WTC11 (cell line): ENCODE measurements at regions not wholly inside any gene's neighbourhood (a gene's known extent, or its start where the extent isn't known, plus 50 kb on each side); places are given as distances from the start of the nearest gene placed in this dataset.

Experiments used
- ATAC-seq: fragments of 200-7000 bp; cut with Tn5 transposase; 2 replicates; pipeline ENCODE4 v1.10.0; 2021; ENCODE audit warnings: mild to moderate bottlenecking, moderate library complexity
- CTCF ChIA-PET: fragments of 300-600 bp; sonication (Branson Sonifier 250); formaldehyde crosslinking; loops from one replicate; lab custom pipeline; 2021; ENCODE audit warnings: antibody characterized with exemption; lab: Charles Lee
- POLR2A ChIA-PET: fragments of 350-600 bp; sonication (Branson Sonifier 250); formaldehyde crosslinking; loops from one replicate; lab custom pipeline; 2021; ENCODE audit warnings: antibody characterized with exemption; lab: Charles Lee
- DNase-seq: peaks from one replicate; pipeline ENCODE4 v3.0.0; 2021; ENCODE audit warnings: low spot score
- H3K27ac Mint-ChIP-seq: 2 replicates; pipeline ENCODE4 v1.8.0; 2021; ENCODE audit warnings: mixed read lengths
- H3K27me3 Mint-ChIP-seq: 2 replicates; pipeline ENCODE4 v1.8.0; 2021; ENCODE audit warnings: low read depth, mild to moderate bottlenecking, moderate library complexity, mixed read lengths
- H3K36me3 Mint-ChIP-seq: 2 replicates; pipeline ENCODE4 v1.8.0; 2021; ENCODE audit warnings: mixed read lengths
- H3K4me1 Mint-ChIP-seq: 2 replicates; pipeline ENCODE4 v1.8.0; 2022; ENCODE audit warnings: mixed read lengths
- H3K4me3 Mint-ChIP-seq: 2 replicates; pipeline ENCODE4 v1.8.0; 2021; ENCODE audit warnings: mild to moderate bottlenecking, moderate library complexity, mixed read lengths
- H3K9me3 Mint-ChIP-seq: 2 replicates; pipeline ENCODE4 v1.8.0; 2021; ENCODE audit warnings: mixed read lengths
- ARID4B ChIP-seq: sonication (generic); formaldehyde crosslinking; IDR thresholded peaks from 2 replicates; pipeline ENCODE4 v1.8.0; 2023; ENCODE audit warnings: missing genetic modification reagents, mild to moderate bottlenecking, borderline replicate concordance
- ATF1 ChIP-seq: sonication (generic); formaldehyde crosslinking; IDR thresholded peaks from 2 replicates; pipeline ENCODE4 v1.8.1; 2023; ENCODE audit warnings: mild to moderate bottlenecking, moderate library complexity, missing genetic modification reagents
- CBFB ChIP-seq: sonication (generic); formaldehyde crosslinking; IDR thresholded peaks from 2 replicates; pipeline ENCODE4 v1.8.1; 2022; ENCODE audit warnings: mild to moderate bottlenecking, low read depth, missing genetic modification reagents
- CREB1 ChIP-seq: sonication (generic); formaldehyde crosslinking; IDR thresholded peaks from 2 replicates; pipeline ENCODE4 v1.8.0; 2023; ENCODE audit warnings: mild to moderate bottlenecking, missing genetic modification reagents
- ERG ChIP-seq: fragments of 250-450 bp; sonication (Bioruptor Pico); IDR thresholded peaks from 2 replicates; pipeline ENCODE4 v1.8.0; 2021; ENCODE audit warnings: mild to moderate bottlenecking
- FOXJ3 ChIP-seq: sonication (generic); formaldehyde crosslinking; IDR thresholded peaks from 2 replicates; pipeline ENCODE4 v1.9.0; 2021; ENCODE audit warnings: missing genetic modification reagents, mild to moderate bottlenecking, borderline replicate concordance
- GABPB1 ChIP-seq: sonication (generic); formaldehyde crosslinking; IDR thresholded peaks from 2 replicates; pipeline ENCODE4 v1.8.1; 2023; ENCODE audit warnings: mild to moderate bottlenecking, missing genetic modification reagents
- GTF2I ChIP-seq: fragments of 250-450 bp; sonication (Bioruptor Pico); conservative IDR thresholded peaks from 2 replicates; pipeline ENCODE4 v1.4.0; 2021; ENCODE audit warnings: mild to moderate bottlenecking
- HMGA2 ChIP-seq: fragments of 250-450 bp; sonication (Bioruptor Pico); IDR thresholded peaks from 2 replicates; pipeline ENCODE4 v1.4.0; 2021; ENCODE audit warnings: mild to moderate bottlenecking, moderate library complexity
- IRF2 ChIP-seq: sonication (generic); formaldehyde crosslinking; IDR thresholded peaks from 2 replicates; pipeline ENCODE4 v1.8.0; 2022; ENCODE audit warnings: low read depth, missing genetic modification reagents, borderline replicate concordance
- JAZF1 ChIP-seq: fragments of 250-450 bp; sonication (Bioruptor Pico); IDR thresholded peaks from 2 replicates; pipeline ENCODE4 v1.9.0; 2021; ENCODE audit warnings: moderate library complexity, mild to moderate bottlenecking, inconsistent platforms
- JUN ChIP-seq: sonication (generic); formaldehyde crosslinking; IDR thresholded peaks from 2 replicates; pipeline ENCODE4 v1.8.0; 2023; ENCODE audit warnings: mild to moderate bottlenecking, missing genetic modification reagents
- MXD4 ChIP-seq: fragments of 250-450 bp; sonication (Bioruptor Pico); IDR thresholded peaks from 2 replicates; pipeline ENCODE4 v1.8.0; 2021; ENCODE audit warnings: mild to moderate bottlenecking, moderate library complexity, borderline replicate concordance
- MYBL2 ChIP-seq: sonication (generic); formaldehyde crosslinking; IDR thresholded peaks from 2 replicates; pipeline ENCODE4 v1.8.1; 2023; ENCODE audit warnings: mild to moderate bottlenecking, moderate library complexity, missing genetic modification reagents
- NFE2L1 ChIP-seq: sonication (generic); formaldehyde crosslinking; IDR thresholded peaks from 2 replicates; pipeline ENCODE4 v1.8.1; 2023; ENCODE audit warnings: missing genetic modification reagents
- SOX15 ChIP-seq: fragments of 250-450 bp; sonication (Bioruptor Pico); IDR thresholded peaks from 2 replicates; pipeline ENCODE4 v1.9.0; 2021; ENCODE audit warnings: mild to moderate bottlenecking
- SP1 ChIP-seq: sonication (generic); formaldehyde crosslinking; conservative IDR thresholded peaks from 2 replicates; pipeline ENCODE4 v1.8.1; 2022; ENCODE audit warnings: missing genetic modification reagents
- USF2 ChIP-seq: sonication (generic); formaldehyde crosslinking; IDR thresholded peaks from 2 replicates; pipeline ENCODE4 v1.8.1; 2023; ENCODE audit warnings: mild to moderate bottlenecking, missing genetic modification reagents, moderate library complexity
- TF ChIP-seq, protein P1 (sequence below): sonication (generic); formaldehyde crosslinking; IDR thresholded peaks from 2 replicates; pipeline ENCODE4 v1.8.1; 2023; ENCODE audit warnings: mild to moderate bottlenecking, missing genetic modification reagents, borderline replicate concordance
- TF ChIP-seq, protein P2 (sequence below): sonication (generic); formaldehyde crosslinking; IDR thresholded peaks from 2 replicates; pipeline ENCODE4 v1.8.1; 2022; ENCODE audit warnings: low read depth, mild to moderate bottlenecking, moderate library complexity, missing genetic modification reagents, borderline replicate concordance
- TF ChIP-seq, protein P3 (sequence below): fragments of 250-450 bp; sonication (Bioruptor Pico); conservative IDR thresholded peaks from 2 replicates; pipeline ENCODE4 v1.9.0; 2021; ENCODE audit warnings: mild to moderate bottlenecking

DNA sequence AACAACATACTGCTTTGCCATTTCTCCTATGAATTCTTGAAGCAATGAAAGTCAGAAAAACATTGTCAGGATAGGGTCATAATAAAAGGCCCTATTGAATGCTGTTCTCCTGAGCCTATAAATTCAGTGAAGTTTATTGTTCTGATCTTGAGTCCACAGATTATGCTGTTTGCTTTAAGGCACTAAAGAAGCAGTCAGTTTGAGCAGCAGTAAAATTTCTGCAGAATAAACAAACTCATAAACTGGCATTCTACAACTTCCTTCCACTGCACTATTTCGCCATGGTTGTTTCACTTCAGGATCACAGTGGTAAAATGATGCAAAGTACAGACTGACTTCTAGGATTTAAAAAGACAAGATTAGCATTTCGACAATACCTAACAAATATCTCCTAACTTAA, 503.2 kb downstream of the SH2D4B start:
- DNase-seq (no peak), ATAC-seq (no peak)
- Mint-ChIP-seq H3K4me1 (no peaks in the 10 kb centered on the region), H3K27me3 (no peaks in the 10 kb centered on the region), H3K36me3 (no peaks in the 10 kb centered on the region), H3K27ac (no peak overlapping the region), H3K9me3 (peaks cover 17% of the 10 kb centered on the region), H3K4me3 (no peak overlapping the region)
- POLR2A ChIA-PET = no interaction called here
- TF ChIP-seq CBFB (CRISPR knock-in tag) = no peak
- no peak for TF ChIP-seq SP1
- TF ChIP-seq, protein P1, sequence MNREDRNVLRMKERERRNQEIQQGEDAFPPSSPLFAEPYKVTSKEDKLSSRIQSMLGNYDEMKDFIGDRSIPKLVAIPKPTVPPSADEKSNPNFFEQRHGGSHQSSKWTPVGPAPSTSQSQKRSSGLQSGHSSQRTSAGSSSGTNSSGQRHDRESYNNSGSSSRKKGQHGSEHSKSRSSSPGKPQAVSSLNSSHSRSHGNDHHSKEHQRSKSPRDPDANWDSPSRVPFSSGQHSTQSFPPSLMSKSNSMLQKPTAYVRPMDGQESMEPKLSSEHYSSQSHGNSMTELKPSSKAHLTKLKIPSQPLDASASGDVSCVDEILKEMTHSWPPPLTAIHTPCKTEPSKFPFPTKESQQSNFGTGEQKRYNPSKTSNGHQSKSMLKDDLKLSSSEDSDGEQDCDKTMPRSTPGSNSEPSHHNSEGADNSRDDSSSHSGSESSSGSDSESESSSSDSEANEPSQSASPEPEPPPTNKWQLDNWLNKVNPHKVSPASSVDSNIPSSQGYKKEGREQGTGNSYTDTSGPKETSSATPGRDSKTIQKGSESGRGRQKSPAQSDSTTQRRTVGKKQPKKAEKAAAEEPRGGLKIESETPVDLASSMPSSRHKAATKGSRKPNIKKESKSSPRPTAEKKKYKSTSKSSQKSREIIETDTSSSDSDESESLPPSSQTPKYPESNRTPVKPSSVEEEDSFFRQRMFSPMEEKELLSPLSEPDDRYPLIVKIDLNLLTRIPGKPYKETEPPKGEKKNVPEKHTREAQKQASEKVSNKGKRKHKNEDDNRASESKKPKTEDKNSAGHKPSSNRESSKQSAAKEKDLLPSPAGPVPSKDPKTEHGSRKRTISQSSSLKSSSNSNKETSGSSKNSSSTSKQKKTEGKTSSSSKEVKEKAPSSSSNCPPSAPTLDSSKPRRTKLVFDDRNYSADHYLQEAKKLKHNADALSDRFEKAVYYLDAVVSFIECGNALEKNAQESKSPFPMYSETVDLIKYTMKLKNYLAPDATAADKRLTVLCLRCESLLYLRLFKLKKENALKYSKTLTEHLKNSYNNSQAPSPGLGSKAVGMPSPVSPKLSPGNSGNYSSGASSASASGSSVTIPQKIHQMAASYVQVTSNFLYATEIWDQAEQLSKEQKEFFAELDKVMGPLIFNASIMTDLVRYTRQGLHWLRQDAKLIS (CRISPR knock-in tag) = no peak
- TF ChIP-seq IRF2 (CRISPR knock-in tag) = no peak
- TF ChIP-seq MYBL2 = no peak
- CTCF ChIA-PET = interaction anchor here (1.0 to 1.4 kb wide), 2 partner anchors 138 to 378 kb away, joined by 3 to 4 read pairs; no protein-coding TSS in a partner anchor

DNA sequence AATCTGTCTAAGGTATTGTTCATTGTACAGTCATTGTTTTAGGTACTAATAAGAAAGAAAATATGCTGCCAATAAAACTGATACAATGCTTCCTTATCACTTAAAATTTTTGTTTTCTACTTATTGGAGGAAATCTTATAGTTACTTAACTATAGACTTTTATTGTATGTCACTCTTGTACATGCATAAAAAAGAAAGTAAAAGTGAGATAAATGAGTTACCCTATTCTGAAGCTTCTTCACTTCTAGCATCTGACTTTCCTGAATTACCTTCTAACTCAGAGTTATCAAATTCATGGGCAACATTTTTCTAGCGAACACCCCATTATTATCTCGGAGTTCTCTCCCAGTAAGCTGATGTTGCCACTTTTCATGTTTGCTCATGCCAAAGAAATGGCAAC, 504.9 kb downstream of the SH2D4B start:
- H3K27ac Mint-ChIP-seq = no peak overlapping the region
- no peak overlapping the region for H3K4me3 Mint-ChIP-seq
- CTCF ChIA-PET = no interaction called here
- DNase-seq (no peak), ATAC-seq (no peak)
- peaks cover 12% of the 10 kb centered on the region; the same call in 1 of the 2 replicates for H3K9me3 Mint-ChIP-seq
- POLR2A ChIA-PET = no interaction called here
- no peaks in the 10 kb centered on the region for H3K4me1 Mint-ChIP-seq
- no peaks in the 10 kb centered on the region for H3K27me3 Mint-ChIP-seq
- no peak for TF ChIP-seq ERG (CRISPR knock-in tag)
- no peak for TF ChIP-seq FOXJ3 (CRISPR knock-in tag)
- no peak for TF ChIP-seq NFE2L1 (CRISPR knock-in tag)
- TF ChIP-seq HMGA2 = no peak
- TF ChIP-seq MXD4 (CRISPR knock-in tag) = no peak
- no peak for TF ChIP-seq GABPB1 (CRISPR knock-in tag)
- no peak for TF ChIP-seq CBFB (CRISPR knock-in tag)
- TF ChIP-seq JAZF1 = no peak
- TF ChIP-seq, protein P2, sequence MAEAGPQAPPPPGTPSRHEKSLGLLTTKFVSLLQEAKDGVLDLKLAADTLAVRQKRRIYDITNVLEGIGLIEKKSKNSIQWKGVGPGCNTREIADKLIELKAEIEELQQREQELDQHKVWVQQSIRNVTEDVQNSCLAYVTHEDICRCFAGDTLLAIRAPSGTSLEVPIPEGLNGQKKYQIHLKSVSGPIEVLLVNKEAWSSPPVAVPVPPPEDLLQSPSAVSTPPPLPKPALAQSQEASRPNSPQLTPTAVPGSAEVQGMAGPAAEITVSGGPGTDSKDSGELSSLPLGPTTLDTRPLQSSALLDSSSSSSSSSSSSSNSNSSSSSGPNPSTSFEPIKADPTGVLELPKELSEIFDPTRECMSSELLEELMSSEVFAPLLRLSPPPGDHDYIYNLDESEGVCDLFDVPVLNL (CRISPR knock-in tag) = no peak
- TF ChIP-seq ATF1 = no peak
- no peaks in the 10 kb centered on the region for H3K36me3 Mint-ChIP-seq

- no peak for DNase-seq
- no peaks in the 10 kb centered on the region for H3K27me3 Mint-ChIP-seq
- TF ChIP-seq GTF2I (CRISPR knock-in tag) = no peak
- no peak for TF ChIP-seq CREB1
- TF ChIP-seq JUN (CRISPR knock-in tag) = no peak
- TF ChIP-seq USF2 (CRISPR knock-in tag) = no peak
- TF ChIP-seq ARID4B = no peak
- no peak for TF ChIP-seq SOX15
- TF ChIP-seq, protein P3, sequence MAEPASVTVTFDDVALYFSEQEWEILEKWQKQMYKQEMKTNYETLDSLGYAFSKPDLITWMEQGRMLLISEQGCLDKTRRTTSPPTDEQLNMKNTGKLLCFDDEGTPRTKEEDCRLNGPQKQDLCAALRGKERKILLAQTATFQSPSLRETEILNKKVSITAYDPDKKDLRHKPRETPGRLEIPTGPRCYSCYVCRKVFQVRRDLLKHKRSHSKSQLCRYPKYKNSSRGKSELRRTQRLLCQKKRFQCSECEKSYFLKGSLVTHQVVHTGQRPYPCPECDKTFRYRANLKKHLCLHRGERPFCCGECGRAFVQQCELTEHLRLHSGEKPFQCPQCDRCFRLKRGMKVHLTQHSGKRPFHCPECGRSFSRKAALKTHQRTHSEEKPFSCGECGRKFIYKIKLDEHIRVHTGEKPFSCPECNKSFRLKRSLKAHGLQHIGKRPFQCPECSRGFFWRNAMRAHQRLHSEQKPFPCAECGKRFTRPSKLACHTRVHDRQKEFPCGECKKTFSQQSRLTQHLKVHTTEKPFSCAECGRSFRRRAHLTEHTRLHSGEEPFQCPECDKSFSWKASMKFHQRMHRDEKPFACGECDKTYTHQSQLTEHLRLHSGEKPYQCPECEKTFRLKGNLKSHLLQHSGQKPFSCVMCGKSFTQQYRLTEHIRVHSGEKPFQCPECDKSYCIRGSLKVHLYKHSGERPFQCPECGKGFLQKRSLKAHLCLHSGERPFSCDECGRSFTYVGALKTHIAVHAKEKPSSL (CRISPR knock-in tag) = no peak
These were observed 527.8 kb downstream of the SH2D4B start for GRCh38 chr10:81065474-81065873.

More at GRCh38 chr10:81065474-81065873, 527.8 kb downstream of the SH2D4B start:
- Mint-ChIP-seq H3K27ac (no peak overlapping the region), H3K4me3 (no peak overlapping the region), H3K36me3 (no peaks in the 10 kb centered on the region), H3K4me1 (no peaks in the 10 kb centered on the region), H3K9me3 (peaks cover 11% of the 10 kb centered on the region)
- CTCF ChIA-PET = no interaction called here
- POLR2A ChIA-PET = no interaction called here
- no peak for ATAC-seq
